NCI-H1092 treated with DMSO at 0.1 percent for 48 hours (cell line): ENCODE measurements at regions not wholly inside any gene's neighbourhood (a gene's known extent, or its start where the extent isn't known, plus 50 kb on each side); places are given as distances from the start of the nearest gene placed in this dataset.
"Not testable (repeated sequence)": the region's sequence is repeated elsewhere in the genome, so short reads cannot be mapped to it uniquely, and the experiment has no call there.

Experiments used
- DNase-seq: peaks from one replicate; lab custom pipeline; 2025; lab: John Stamatoyannopoulos, UW

- DNase-seq, result no peak
Measured at GRCh38 chr13:111064661-111065060, 50.4 kb upstream of the ARHGEF7 start.

DNA sequence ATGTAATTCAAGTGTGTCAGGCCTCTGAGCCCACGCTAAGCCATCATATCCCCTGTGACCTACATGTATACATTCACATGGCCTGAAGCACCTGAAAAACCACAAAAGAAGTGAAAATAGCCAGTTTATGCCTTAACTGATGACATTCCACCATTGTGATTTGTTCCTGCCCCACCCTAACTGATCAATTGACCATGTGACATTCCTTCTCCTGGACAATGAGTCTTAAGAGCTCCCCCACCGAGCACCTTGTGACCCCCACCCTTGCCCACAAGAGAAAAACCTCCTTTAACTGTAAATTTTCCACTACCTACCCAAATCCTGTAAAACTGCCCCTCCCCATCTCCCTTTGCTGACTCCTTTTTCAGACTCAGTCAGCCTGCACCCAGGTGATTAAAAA, 52.1 kb upstream of the ARHGEF7 start:
- no peak for DNase-seq

DNA sequence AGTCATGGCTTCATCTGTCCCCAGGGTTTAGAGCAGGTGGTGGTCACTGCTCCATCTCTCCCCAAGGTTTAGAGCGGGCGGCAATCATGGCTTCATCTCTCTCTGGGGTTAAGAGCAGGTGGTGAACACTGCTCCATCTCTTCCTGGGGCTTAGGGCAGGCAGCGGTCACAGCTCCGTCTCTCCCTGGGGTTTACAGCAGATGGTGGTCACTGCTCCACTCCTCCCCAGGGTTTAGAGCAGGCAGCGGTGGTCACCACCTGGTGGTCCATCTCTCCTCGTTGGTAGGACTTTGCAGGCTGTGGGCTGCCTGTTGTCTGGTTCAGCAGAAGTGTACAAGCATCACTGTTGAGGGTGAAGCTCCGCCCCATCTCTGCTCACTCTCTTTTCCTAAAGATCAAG, 52.8 kb upstream of the ARHGEF7 start:
- no peak for DNase-seq

- DNase-seq, result no peak
Measured at GRCh38 chr13:111061358-111062045, 53.6 kb upstream of the ARHGEF7 start.

DNA sequence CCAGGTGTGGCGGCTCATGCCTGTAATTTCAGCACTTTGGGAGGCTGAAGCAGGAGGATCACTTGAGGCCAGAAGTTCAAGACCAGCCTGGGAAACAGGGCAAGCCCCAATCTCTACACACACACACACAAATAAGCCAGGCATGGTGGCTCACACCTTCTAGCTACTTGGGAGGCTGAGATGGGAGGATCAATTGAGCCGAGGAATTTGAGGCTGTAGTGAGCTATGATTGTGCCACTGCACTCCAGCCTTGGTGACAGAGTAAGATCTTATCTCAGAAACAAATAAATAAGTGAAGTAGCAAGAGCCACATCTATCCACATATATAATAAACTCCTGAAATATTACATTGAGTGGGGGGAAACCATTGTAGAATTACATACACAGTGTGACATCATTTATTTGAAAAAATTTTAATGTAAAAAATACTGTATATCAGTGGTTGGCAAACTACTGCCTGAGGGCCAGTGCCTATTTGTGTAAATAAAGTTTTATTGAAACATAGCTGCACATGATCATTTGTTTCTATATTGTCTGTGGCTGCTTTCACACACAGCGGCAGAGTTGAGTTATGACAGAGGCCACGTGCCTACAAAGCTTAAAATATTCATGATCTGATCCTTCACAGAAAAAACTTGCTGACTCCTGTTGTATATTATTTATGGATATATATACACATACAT, 54.7 kb upstream of the ARHGEF7 start:
- DNase-seq, result no peak

DNA sequence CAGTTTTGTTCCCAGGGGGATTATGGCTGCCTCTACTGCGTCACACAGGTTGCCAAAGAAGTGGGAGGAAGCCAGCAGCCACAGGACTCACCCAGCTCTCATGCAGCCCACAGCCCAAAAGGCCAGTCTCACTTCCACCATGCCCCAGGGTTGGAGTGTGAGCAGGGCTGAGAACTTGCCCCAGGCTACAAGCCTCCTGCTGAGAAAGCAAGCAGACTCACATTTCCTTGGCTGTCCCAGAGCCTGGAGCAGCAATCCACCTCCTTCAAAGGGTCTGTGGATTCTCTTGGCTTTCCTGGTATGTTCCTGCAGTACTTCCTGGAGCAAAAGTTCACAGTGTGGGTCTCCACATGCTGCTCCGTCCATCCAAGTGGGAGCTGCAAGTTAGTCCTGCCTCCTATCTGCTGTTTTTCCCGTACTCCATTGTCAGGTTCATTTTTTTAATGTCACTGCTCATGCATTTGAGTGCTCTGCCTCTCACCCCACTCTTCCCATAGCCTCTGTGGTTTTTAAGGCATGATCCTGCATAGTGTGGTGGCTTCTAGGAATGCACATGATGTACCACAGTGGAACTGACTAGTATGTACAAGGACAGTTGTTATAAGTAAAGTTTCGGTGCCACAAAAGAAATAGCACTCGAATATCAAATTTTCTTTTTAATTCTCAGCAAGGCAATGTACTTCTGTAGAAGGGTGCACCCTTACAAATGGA, 56.2 kb upstream of the ARHGEF7 start:
- no peak for DNase-seq

- DNase-seq, result not testable (repeated sequence)
Measured at GRCh38 chr13:111058339-111058738, 56.8 kb upstream of the ARHGEF7 start.

GRCh38 chr13:111051726-111052232, 63.3 kb upstream of the ARHGEF7 start:
- DNase-seq, result not testable (repeated sequence)

- no peak for DNase-seq
Measured at GRCh38 chr13:111051041-111051725, 63.9 kb upstream of the ARHGEF7 start.

DNA sequence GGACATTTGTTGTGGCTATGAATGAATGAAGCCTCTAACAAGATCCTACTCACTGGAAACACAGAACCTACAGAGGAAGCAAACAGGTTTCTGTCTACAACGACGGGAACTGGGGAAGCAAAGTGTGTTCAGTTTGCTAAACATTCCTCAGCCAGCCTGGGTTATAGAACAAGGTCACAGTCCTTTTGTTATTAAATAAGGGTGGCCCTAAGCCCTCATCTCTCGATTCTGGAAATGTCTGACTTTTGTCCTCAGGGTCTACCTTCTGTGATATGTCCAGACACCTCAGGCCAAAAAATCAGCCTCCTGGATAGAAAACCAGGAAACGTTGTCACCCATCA, 64.6 kb upstream of the ARHGEF7 start:
- no peak for DNase-seq

- DNase-seq, result no peak
Measured at GRCh38 chr13:111049791-111050538, 65.1 kb upstream of the ARHGEF7 start.

DNA sequence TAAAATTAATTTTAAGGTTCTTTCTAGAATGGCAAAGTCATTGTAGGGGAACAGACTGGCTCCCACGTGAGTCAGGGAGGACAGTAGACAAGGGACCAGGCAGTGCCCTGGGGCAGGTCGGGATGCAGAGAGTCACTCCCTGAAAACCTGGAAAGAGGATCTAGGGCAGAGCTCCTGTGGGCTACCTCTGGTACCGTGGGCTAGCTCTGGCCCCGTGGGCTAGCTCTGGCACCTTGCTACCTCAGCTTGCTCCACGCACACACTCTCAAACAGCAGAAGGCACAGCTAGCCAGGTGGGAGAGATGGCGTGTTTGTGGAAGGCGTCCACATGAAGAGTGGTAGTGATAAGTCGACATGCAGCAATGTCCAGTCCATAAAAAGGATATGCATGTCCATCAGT, 66.7 kb upstream of the ARHGEF7 start:
- no peak for DNase-seq

- DNase-seq, result no peak
Measured at GRCh38 chr13:111047326-111047725, 67.8 kb upstream of the ARHGEF7 start.

DNA sequence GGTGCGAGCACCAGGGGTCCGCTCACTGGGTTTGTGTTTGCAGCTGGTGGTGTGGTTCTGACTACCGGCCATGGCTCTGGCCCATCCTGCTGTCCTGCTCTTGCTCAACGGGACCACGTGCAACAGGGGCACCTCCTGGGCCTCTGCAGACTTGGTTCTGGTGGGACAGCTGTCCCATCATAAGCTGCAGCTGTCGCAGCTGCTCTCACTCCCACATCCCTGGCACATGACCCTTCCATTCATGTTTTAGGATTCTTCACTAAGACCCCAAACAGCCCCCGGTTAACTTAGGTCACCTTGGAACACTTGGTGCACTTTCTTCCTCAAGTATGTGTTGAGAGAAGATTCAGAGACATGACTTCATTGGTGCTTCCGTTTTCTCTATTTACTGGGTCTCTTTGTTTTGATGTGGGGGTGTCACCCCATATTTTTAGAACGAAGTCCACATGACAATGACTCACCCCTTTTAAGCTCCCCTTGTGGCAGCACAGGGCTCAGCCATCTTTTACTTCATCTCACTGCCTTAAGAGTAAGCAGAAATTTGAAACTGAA, 68.4 kb upstream of the ARHGEF7 start:
- no peak for DNase-seq

- no peak for DNase-seq
Measured at GRCh38 chr13:111045170-111045569, 69.9 kb upstream of the ARHGEF7 start.

GRCh38 chr13:111044087-111044830, 70.9 kb upstream of the ARHGEF7 start:
- no peak for DNase-seq

DNA sequence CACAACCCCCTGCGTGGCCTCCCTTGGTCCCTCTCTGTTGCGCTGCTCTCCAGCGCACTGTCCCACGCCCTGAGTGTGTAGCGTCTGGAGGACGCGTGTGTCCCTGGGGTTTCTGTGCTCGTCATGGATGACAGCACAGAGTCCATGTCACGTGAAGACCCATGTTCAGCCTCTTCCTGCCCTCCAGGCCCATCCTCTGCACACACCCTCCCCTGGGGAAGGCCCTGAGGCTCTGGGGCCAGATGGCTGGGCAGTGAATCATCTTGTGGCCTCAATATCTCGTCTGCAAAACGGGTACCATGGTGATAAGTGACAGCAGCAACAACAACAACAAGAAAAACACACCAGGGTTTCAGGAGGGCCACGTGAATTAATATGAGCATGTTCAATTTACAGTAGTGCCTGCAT, 71.5 kb upstream of the ARHGEF7 start:
- DNase-seq, result no peak

- no peak for DNase-seq
Measured at GRCh38 chr13:111042661-111043226, 72.4 kb upstream of the ARHGEF7 start.

DNA sequence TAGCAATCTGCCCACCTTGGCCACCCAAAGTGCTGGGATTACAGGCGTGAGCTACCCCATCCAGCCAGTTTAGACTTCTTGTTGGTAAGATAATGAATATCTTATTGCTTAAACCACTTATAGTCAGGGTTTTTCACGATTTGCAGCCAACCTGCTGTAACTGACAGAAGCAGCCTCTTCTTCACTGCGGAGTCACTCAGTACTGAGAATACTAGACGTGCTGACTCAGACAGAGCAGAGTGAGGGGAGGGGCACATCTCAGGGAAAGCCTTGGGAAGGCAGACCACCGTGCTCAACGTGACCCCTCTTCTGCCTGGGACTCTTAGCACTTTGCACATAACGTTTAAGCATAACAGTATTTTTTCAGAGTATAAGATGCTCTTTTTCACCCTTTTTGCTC, 74.3 kb upstream of the ARHGEF7 start:
- DNase-seq, result no peak

DNA sequence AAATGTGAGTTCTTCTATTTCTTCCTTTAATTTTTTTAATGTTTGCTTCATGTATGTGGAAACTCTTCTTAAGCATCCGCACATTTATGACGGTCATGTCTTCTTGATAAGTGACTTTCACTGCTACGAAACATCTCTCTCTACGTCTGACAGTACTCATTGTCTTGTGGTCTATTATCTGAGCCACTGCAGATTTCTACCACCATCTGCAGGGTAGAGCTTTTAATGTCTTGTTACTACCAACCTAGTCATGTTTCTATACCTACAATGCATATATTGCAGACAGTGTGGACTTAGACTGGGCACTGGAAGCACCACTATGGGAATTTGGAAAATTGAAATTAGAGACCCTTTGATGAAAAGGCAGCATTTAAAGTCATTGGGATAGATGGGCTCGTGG, 75.4 kb upstream of the ARHGEF7 start:
- no peak for DNase-seq
